HG02973 (cell line): ENCODE measurements at regions not wholly inside any gene's neighbourhood (a gene's known extent, or its start where the extent isn't known, plus 50 kb on each side); places are given as distances from the start of the nearest gene placed in this dataset.
"Not testable (repeated sequence)": the region's sequence is repeated elsewhere in the genome, so short reads cannot be mapped to it uniquely, and the experiment has no call there.

Experiments
- ATAC-seq: cut with Tn5 transposase; IDR thresholded peaks from one replicate; pipeline ENCODE4 v1.9.1; 2021; ENCODE audit warnings: moderate library complexity; ENCODE audit not compliant: unreplicated experiment

DNA sequence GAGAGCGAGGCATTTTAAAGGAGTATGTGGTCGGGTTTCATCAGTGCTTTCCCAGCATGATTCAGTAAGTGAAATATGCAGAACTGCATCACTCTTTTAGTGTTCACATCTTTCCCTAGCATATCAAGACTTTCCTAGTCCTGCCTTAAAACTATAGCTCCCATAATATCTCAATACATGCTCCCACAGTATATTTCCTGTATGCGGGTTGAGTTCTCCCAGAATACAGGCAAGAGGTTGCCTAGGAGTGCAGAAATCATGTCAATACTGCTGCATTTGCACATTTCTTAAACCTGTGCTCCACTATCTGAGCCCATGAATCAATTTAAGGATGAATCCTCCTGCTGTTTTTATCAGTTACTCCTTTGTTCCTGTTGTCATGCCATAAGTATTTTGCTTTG lies 386.6 kb upstream of the SLC35B3 start:
- no peak for ATAC-seq

DNA sequence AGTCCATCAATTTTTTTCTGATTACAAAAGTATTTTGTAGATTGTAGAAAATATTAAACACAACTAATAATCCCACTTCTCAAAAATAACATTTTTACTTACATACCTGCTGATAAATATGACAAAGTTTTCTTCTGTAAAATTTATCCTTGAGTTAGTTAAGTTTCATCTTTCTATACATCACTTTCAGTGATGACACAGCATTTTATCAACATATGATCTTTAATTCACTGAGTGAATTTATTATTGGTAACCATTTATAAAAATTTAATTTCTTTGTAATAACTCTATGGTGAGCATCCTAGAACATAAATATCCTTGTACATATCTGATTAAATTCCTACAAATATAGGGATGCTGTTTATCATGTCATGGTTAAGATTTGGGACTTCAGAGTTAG lies 385.0 kb upstream of the SLC35B3 start:
- ATAC-seq = no peak

GRCh38 chr6:8819446-8819845 lies 384.1 kb upstream of the SLC35B3 start:
- ATAC-seq = no peak

DNA sequence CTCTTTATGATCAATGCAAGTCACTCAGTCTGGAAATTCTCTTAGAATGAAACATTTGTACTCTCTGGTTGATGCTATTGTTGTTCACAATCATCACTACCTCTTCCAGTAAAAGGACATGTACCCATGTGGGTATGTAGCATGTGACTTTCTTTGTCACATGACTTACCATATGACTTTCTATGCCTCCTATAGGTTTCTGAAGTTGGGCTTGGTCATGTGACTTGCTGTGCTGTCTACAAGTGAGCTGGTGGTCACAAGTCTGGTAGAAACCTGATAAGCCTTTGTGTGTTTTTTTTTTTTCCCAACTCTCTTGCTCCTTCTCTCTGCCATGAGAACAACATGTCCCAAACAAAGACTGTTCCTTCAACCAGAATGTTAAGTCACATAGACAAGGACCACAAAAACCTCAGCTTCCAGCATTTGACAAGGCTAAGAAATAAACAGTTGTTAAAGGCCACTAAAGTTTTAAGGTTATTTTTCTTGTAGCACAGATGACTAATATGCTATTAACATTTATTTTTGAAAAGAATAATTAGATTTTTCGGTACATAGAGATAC lies 379.2 kb upstream of the SLC35B3 start:
- no peak for ATAC-seq

- no peak for ATAC-seq
Measured at GRCh38 chr6:8810325-8810724, 375.0 kb upstream of the SLC35B3 start.

- no peak for ATAC-seq
Measured at GRCh38 chr6:8809662-8810061, 374.3 kb upstream of the SLC35B3 start.

DNA sequence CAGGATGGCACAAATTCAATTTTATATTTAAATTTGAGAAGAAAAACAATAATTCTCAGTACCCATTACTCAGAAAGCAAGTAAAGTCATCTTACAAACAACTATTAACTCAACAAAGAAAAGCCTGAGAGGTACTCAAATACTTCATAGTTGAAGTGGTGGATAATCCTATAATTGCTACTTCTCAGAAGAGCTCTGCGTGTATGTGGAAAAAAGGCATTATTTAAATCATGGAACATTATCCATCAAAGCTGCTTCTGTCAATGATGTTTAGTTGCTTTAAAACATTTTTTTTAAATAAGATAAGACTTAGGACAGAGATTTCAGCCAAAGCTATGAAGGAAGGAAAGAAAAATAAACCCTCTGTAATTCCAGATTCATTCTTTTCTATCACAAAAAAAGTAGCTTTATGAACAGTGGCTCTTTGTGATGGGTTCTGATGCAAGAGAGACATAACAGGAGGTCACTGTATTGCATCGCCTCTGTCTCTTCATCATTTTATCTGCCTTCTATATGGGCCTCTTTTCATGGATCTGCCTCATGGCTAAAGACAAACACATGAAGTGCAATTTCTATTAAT lies 367.9 kb upstream of the SLC35B3 start:
- ATAC-seq = no peak

DNA sequence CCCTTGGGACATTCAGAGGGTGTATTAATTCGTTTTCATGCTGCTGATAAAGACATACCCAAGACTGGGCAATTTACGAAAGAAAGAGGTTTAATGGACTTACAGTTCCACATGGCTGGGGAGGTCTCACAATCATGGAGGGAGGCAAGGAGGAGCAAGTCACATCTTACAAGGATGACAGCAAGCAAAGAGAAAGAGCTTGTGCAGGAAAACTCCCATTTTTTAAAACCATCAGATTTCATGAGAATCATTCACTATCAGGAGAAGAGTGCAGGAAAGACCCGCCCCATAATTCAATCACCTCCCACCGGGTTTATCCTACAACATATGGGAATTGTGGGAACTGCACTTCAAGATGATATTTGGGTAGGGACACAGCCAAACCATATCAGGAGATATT lies 367.1 kb upstream of the SLC35B3 start:
- not testable (repeated sequence) for ATAC-seq

- ATAC-seq = no peak
Measured at GRCh38 chr6:8794420-8794819, 359.1 kb upstream of the SLC35B3 start.

- no peak for ATAC-seq
Measured at GRCh38 chr6:8789878-8790277, 354.5 kb upstream of the SLC35B3 start.

DNA sequence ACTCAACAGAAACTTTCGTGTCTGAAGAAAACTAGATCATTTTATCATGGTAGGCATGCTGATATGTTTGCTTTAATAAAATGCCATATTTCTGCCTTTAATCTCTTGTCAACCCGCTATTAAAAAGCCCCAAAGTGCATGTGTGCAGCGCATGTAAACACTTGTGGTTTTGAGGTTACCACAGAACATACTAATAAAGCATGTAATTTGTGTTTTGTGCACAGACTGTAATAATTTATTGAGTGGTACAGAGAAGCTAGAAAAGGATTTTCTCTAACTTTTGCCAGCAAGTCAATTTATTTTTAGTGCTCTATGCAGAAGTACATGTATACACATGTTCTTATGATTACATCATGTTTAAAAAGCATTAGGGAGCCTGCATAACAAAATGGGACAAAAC lies 349.9 kb upstream of the SLC35B3 start:
- ATAC-seq = no peak

GRCh38 chr6:8783191-8783590 lies 347.8 kb upstream of the SLC35B3 start:
- ATAC-seq = no peak

GRCh38 chr6:8780653-8781052 lies 345.3 kb upstream of the SLC35B3 start:
- no peak for ATAC-seq

- ATAC-seq = no peak
Measured at GRCh38 chr6:8764733-8765132, 329.4 kb upstream of the SLC35B3 start.

GRCh38 chr6:8760951-8761350 lies 325.6 kb upstream of the SLC35B3 start:
- no peak for ATAC-seq

GRCh38 chr6:8758412-8758811 lies 323.1 kb upstream of the SLC35B3 start:
- peak; percentile 76 for ATAC-seq

DNA sequence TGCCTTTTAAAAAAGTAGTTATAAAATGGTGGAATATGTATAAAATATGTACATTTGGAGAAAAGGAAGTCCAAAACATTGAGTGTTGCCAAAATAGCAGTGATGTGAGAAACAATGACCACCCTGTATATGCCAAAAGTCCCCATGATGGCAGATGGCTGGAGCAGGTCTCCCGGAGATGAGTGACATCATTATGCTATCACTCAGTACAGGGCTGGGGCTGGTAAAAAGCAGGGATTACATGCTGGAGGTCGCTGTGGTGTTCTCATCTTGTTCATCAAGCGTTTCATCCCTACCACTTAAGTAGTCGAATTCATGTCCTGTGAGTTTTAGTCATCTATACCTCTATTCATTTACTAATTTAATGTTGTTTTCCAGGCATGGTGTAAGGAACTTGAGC lies 315.3 kb upstream of the SLC35B3 start:
- ATAC-seq = no peak

DNA sequence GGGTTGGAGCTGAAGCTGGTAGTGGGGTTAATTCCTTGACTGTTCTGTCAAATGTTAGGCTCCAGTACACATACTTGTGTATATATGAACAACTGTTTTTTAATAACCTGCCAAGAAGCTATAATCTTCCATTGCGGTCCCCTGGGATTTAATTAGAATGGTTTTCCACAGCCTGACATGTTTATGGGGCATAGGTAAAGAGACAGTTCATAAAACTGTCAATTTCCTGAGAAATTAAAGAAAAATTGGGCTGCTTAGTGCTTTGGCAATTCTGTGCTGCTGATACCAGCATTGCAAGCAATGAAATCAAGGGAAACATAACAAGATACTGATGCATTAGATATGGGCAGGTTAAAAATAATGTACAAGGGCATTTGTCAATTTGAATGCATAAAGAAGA lies 314.1 kb upstream of the SLC35B3 start:
- no peak for ATAC-seq

GRCh38 chr6:8743170-8743745 lies 307.9 kb upstream of the SLC35B3 start:
- ATAC-seq = peak; percentile 68

GRCh38 chr6:8739454-8739853 lies 304.1 kb upstream of the SLC35B3 start:
- no peak for ATAC-seq

DNA sequence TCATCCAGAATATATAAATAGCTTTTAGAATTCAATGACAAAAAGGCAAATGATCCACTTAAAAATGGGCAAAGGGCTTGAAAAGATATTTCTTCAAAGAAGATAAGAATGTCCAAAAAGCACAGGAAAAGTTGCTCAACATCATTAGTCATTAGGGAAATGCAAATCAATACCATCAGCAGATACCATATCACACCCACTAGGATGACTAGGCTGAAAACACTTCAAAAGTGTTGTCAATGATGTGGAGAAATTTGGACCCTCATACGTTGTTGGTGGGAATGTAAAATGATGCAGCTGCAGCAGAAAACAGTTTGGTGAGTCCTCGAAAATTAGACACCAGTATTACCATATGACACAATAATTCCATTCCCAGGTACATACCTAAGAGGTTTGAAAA lies 303.6 kb upstream of the SLC35B3 start:
- ATAC-seq = no peak

DNA sequence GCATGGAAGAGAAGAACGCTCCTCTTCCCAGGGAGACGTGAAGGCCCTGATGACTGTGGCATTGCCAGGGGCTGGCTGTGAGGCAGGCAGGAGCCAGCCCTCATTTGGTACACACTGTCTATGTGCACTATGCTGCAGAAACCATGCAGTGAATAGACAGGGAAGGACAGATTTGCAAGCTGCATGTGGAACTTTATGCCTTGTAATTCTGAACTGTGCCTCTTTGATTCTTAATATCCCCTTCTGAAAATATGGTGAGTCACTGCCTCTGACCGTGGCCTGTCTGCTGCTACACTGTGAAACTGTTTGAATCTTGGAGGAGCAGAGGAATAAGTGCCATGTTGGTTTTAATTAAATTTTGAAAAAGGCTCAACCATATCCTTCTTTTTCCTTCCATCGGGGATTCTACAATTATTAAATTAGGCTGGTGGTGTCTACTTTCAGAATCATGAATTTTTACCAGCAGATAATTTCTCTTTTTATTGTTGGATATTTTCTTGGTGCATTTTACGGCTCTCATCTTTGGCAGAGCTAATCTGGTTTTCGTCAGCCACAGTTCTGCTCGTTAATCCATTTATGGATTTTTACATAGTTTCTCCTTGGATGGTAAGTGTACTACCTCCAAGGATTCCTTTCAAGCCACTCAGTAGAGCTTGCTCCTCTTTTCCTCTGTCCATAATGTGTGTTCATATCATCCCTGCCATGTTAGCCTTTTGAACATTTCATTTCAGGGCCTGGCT lies 301.0 kb upstream of the SLC35B3 start:
- ATAC-seq = no peak
